Astrocyte of the spinal cord (primary cell): ENCODE measurements at regions not wholly inside any gene's neighbourhood (a gene's known extent, or its start where the extent isn't known, plus 50 kb on each side); places are given as distances from the start of the nearest gene placed in this dataset.

Experiments
- DNase-seq: peaks from one replicate; pipeline ENCODE4 v3.0.0; 2011; ENCODE audit warnings: low read depth, low spot score
- H3K4me3 ChIP-seq: 2 replicates; pipeline ENCODE4 v1.5.1; 2011; ENCODE audit warnings: low read depth, mild to moderate bottlenecking, low read length, moderate library complexity
- in situ Hi-C: cut with HindIII; loops from 2 replicates; pipeline ENCODE4 v1.10.0; 2017; ENCODE audit warnings: low sequenced_read_pairs
- TF ChIP-seq, protein P1 (sequence below): IDR thresholded peaks from 2 replicates; pipeline ENCODE4 v1.5.1; 2012; ENCODE audit warnings: low read depth, mild to moderate bottlenecking, low read length, inconsistent platforms

DNA sequence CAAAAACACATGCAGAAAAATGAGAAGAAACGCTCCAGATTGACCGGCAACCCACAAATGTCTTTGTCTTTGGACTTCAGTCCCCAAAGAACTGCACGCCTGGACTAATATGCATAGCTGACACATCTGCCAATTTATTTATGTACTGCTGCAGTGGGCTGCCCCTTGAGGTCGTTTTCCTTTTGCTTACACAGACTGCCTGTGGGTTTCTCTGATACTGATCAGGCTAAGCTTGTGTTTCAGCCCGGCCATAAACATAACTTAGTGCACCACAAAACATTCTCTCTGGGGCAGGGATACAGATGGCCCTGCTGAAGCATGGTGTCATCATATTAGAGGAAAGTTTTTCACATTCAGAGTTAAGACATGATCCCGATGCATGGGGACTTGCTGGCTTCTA is 75.4 kb downstream of the NUDT12 start:
- TF ChIP-seq, protein P1, sequence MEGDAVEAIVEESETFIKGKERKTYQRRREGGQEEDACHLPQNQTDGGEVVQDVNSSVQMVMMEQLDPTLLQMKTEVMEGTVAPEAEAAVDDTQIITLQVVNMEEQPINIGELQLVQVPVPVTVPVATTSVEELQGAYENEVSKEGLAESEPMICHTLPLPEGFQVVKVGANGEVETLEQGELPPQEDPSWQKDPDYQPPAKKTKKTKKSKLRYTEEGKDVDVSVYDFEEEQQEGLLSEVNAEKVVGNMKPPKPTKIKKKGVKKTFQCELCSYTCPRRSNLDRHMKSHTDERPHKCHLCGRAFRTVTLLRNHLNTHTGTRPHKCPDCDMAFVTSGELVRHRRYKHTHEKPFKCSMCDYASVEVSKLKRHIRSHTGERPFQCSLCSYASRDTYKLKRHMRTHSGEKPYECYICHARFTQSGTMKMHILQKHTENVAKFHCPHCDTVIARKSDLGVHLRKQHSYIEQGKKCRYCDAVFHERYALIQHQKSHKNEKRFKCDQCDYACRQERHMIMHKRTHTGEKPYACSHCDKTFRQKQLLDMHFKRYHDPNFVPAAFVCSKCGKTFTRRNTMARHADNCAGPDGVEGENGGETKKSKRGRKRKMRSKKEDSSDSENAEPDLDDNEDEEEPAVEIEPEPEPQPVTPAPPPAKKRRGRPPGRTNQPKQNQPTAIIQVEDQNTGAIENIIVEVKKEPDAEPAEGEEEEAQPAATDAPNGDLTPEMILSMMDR: no peak
- in situ Hi-C loops: no loop called here
- DNase-seq: peak; percentile 44
- no peak overlapping the region for H3K4me3 ChIP-seq

DNA sequence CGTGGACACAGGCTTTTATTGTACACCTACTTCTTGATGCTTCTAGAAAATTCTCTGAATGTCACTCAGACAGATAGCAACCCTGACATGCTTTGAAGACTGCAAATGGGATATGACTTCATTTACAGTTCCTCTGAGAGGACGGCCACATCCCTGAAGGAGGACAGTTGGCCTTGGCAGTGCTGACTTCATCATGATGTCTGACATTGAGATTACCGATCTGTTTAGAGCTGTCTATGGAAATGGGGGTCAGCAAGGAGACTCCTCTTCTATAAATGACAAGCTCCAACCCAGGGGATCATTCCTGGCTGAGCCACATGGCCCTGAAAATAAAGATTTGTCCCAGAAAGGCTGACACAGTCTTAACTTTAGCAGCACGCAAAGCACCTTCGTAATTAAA is 75.8 kb downstream of the NUDT12 start:
- no peak for DNase-seq
- in situ Hi-C loops: no loop called here
- TF ChIP-seq, protein P1: no peak
- no peak overlapping the region for H3K4me3 ChIP-seq

DNA sequence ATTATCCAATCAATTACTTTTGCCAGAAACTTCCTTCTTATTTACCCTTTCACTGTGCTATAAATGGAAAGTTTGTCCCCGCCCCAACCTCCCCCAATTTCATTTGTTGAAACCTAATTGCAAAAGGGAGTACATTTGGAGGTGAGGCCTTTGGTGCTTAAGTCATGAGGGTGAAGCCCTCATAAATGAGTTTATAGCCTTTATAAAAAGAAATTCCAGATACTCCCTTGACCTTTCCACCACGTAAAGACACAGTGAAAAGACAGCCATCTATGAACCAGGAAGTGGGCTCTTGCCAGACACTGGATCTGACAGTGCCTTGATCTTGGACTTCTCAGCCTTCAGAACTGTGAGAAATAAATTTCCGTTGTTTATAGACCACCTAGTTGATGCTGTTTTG is 82.3 kb downstream of the NUDT12 start:
- H3K4me3 ChIP-seq: no peak overlapping the region
- TF ChIP-seq, protein P1: no peak
- in situ Hi-C loops: no loop called here
- DNase-seq: no peak

GRCh38 chr5:103477678-103478077 is 84.9 kb downstream of the NUDT12 start:
- no peak overlapping the region for H3K4me3 ChIP-seq
- DNase-seq: no peak
- TF ChIP-seq, protein P1: no peak
- in situ Hi-C loops: no loop called here

- no peak for DNase-seq
- H3K4me3 ChIP-seq: no peak overlapping the region
- in situ Hi-C loops: no loop called here
- TF ChIP-seq, protein P1: no peak
Measured at GRCh38 chr5:103476811-103477210, 85.8 kb downstream of the NUDT12 start.

DNA sequence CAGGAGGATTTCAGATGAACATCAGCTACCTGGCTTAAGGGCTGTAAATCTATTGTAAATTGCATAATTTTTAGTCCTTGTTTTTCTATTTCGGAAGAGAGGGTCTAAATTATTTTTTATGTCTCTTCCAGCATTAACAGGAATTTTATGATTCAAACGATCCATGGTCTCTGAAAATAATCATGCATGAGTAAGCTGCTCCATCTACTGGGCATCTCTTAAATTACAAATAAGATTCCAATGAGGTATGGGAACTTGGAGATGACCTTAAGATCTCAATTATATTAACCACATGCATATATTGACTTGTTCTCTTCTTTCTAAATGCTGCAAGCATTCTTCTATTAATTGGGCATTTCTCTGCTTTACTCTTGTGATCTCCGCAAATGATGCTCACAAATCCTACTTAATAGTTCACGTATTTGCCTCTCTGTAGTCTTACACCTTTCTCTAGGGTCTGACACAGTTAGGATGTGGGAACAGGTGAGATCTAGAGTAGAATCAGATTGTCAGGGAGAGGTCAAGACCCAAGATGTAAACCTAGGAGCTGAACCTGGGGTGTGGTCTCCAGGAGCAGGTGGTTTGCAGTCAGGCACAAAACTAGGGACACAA is 86.9 kb downstream of the NUDT12 start:
- no peak overlapping the region for H3K4me3 ChIP-seq
- in situ Hi-C loops: no loop called here
- DNase-seq: peak; percentile 67
- TF ChIP-seq, protein P1: peak; percentile 43

- TF ChIP-seq, protein P1: no peak
- in situ Hi-C loops: no loop called here
- no peak for DNase-seq
- H3K4me3 ChIP-seq: no peak overlapping the region
Measured at GRCh38 chr5:103474677-103475076, 87.9 kb downstream of the NUDT12 start.
